Inflammatory macrophage treated with lipopolysaccharide for 4 hours (primary cell): ENCODE measurements at regions not wholly inside any gene's neighbourhood (a gene's known extent, or its start where the extent isn't known, plus 50 kb on each side); places are given as distances from the start of the nearest gene placed in this dataset.

Experiments
- DNase-seq: peaks from one replicate; pipeline ENCODE4 v3.0.0-alpha.2; 2020

DNA sequence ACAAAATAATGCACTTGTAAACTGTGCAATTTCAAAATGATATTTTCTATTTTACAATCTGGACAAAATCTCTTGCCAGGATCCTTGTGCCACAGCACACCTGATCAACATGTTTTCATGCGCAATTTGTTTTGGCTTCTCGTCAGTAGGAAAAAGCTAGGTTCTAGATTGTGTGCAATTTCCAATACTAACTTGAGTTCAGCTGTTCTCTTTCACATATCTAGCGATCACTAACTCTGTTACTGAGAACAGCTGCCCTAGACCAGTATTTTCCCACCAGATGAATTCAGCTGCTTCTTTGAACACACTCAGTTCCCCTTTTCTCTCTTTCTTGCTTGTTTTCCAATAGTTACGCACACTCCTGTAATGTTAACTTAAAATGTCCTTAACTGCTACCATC, 131.2 kb downstream of the MAGEB5 start:
- no peak for DNase-seq

DNA sequence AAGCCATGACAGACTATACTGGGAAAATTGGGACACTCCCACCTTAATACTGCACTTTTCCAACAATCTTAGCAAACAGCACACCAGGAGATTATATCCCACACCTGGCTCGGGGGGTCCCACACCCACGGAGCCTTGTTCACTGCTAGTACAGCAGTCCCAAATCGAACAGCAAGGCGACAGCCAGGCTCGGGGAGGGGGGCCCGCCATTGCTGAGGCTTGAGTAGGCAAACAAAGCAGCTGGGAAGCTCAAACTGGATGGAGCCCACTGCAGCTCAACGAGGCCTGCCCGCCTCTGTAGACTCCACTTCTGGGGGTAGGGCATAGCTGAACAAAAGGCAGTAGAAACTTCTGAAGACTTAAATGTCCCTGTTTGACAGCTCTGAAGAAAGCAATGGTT, 118.3 kb downstream of the MAGEB5 start:
- DNase-seq, result no peak

DNA sequence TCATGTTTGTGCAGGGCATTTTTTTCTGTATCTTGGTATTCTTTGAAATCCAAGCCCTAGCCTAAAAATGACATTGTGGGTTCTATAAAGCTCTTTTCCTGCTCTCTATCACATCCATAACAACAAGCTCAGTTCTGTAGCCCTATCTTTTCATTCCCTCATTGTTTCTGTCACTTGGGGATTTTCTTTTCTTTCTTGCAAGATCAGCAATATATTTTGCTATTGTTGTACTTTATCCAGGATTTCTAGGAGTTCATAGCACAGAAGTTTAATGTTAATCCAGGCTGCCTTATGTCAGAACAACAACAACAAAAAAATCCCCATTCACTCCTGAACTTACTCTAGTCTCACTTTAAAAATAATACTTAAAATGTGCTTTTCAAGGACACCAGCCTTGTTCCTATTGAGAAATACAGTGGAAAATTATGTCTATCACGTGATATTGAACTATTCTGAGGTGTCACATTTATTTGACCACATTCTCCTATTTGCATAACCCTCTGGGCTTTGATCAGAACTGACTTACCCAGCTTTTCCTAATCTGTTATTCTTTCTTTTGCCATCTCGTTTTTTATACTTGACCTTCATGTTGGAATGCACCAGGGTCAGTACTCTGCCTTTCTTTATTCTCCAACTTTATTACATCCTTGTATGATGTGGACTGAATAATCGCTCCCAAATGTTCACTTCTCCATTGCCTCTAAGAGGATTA, 112.8 kb downstream of the MAGEB5 start:
- no peak for DNase-seq

DNA sequence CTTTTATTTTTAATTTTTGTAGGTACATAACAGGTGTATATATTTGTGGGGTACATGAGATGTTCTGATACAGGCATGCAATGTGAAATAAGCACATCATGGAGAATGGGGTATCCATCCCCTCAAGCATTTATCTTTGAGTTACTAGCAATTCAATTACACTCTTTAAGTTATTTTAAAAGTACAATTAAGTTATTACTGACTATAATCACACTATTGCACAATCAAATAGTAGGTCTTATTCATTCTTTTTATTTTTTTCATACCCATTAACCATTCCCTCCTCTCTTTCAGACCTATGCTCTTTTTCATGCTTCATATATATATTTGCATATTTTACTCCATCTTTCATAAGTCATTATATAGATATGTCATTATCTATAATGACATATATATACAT, 93.3 kb downstream of the MAGEB5 start:
- DNase-seq, result no peak

DNA sequence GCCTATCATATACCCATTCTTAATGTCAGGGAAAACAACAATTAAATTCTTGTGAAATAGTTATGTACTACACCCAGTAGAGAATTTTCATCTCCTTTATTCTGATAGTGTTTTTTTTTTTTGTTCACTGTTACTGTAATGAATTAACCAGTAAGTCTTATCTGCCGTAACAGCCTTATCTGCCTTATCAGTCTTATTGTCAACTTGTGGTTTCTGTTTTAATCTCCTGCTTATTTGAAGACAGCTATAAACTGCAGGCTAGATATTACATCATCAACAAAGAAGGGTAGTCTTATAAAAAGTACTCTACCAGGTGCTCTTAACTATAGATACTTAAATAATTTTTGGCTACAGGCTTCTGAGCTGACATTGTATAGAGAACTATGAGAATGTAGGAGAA, 79.5 kb downstream of the MAGEB5 start:
- no peak for DNase-seq

DNA sequence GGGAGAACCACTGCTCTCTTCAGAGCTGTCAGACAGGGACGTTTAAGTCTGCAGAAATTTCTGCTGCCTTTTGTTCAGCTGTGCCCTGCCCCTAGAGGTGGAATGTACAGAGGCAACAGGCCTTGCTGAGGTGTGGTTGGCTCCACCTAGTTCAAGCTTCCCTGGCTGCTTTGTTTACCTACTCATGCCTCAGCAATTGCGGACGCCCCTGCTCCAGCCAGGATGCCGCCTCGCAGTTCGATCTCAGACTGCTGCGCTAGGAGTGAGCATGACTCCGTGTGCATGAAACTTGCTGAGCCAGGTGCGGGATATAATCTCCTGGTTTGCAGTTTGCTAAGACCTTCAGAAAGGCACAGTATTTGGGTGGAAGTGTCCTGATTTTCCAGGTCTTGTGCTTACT, 70.9 kb downstream of the MAGEB5 start:
- no peak for DNase-seq
